NCI-H1048 (cell line): ENCODE measurements at regions not wholly inside any gene's neighbourhood (a gene's known extent, or its start where the extent isn't known, plus 50 kb on each side); places are given as distances from the start of the nearest gene placed in this dataset.
"Not testable (repeated sequence)": the region's sequence is repeated elsewhere in the genome, so short reads cannot be mapped to it uniquely, and the experiment has no call there.

Source experiments
- DNase-seq: peaks from one replicate; lab custom pipeline; 2025; lab: John Stamatoyannopoulos, UW

- no peak for DNase-seq
These were observed 124.7 kb upstream of the GATA6 start for GRCh38 chr18:22044474-22045220.

DNA sequence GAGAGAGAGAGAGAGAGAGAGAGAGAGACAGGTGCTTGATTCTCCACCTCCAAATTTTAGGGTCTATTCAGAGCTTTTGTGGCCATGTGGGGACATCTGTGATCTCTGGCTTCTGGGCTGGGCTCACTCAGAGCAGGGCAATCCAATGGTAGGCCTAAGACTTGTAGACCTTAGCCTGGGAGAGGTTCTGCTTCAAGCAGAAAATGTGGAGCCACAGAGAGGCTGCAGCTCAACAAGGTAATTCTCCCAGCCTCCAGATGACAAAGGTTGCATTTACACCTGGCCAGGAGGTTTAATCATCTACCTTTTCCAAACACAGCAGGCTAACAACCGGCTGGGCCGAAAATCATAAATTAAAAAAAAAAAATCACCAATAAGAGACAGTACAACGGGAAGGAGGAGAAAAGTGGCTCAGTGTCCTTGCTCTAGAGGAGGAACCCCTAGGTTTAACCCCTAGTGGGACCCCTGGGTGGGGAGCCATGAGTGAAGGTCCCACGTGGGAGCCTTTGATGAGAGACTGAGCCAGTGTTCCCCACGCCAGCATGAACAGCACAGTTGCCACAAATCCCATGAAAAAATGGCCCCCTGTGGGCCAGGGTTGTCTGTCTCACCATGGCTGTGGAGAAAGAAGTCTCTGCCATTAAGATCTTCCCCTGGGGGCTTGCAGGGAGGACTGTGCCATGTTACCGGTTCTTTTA lies 124.0 kb upstream of the GATA6 start:
- DNase-seq, result no peak

- DNase-seq, result no peak
These were observed 122.9 kb upstream of the GATA6 start for GRCh38 chr18:22046473-22046872.

GRCh38 chr18:22047485-22047884 lies 121.9 kb upstream of the GATA6 start:
- DNase-seq, result no peak

GRCh38 chr18:22048221-22048620 lies 121.2 kb upstream of the GATA6 start:
- no peak for DNase-seq

DNA sequence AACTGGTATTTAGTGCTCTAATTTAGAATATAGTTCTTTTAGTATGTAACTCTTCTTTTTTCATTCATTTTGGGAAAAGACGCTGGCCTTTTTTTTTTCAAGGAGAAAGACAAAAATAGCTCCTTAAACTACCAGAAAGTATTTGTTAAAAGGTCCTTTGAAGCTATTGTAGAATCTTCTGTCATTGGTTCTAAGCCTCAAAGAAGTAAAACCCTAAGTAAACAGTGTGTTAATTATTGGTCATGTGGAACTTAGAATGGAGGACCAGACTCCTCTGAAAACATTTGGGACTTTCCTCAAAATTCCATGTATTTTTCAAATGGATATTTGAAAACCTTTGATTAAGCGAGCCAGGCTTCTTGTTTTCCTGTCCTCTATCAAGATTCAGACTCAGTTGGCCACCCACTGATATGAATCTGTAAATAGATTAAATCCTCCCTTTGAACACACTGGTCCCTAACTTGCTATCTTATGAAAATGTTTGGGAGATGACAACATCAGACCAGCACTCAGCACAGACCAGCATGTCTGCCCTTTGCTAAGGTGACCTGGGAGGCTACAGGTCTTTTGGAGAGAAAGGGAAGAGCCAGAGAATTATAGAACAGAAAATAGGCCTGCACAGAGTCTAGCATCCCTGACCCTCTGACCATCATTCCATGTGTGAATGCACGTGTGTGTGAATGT lies 120.3 kb upstream of the GATA6 start:
- DNase-seq, result no peak

- DNase-seq, result no peak
These were observed 116.8 kb upstream of the GATA6 start for GRCh38 chr18:22052405-22053105.

- DNase-seq, result no peak
These were observed 113.7 kb upstream of the GATA6 start for GRCh38 chr18:22055466-22056238.

DNA sequence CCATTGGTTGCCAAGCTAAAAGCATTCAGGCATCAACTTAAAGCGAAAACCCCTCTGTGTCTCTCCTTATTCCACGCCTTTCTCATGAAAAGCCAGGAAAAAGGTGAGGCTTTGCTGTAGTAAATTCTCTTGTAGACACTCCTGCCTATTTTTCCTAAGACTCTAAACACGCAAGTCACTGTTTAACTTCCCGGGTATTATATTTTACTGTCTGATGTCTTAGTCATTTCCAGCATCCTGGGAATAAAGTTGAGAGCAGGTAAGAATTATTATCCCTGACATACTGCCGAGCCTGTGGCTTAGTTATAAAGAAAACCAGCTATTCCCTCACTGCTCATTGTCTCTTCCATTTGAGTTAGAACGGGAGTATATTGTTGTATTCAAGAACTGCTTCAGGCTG lies 112.4 kb upstream of the GATA6 start:
- DNase-seq, result no peak

- no peak for DNase-seq
These were observed 111.4 kb upstream of the GATA6 start for GRCh38 chr18:22057908-22058527.

DNA sequence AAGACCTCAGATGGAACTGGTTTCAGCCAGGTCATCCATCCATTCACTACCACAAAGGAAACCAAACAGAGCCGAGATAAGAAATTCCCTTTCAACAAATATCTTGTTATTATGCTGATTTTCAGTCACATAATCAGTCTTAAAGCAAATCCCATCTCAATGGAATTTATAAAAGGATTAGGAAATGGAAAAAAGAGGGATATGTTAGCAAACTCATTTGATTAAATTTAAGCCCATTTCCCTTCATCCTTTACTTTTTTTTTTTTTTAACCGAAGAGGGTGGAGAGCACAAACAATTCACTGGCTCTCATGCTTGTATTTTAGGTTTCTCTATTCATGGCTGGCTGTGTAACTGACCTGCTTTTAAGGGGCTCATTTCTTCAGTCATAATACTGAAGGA lies 109.0 kb upstream of the GATA6 start:
- DNase-seq, result no peak

DNA sequence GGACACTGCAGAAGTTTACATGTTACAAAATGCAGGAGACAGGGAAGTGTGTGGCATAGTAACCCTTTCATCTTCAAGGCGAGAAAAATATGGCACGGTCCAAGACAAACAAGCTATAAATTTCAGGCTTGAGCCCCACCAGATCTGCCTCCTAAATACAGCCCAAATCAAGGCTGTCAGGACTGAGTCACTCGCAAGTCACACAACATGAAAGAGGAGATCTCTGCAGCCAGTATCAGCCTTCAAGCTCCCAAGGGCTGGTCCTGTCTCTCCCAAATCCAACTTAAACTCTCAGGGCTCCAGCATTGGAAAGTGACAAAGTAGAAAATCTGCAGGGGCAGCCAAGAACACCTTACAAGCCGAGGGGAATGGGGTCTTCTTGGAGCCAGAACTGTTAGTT lies 106.3 kb upstream of the GATA6 start:
- no peak for DNase-seq

- no peak for DNase-seq
These were observed 105.7 kb upstream of the GATA6 start for GRCh38 chr18:22063672-22064071.

DNA sequence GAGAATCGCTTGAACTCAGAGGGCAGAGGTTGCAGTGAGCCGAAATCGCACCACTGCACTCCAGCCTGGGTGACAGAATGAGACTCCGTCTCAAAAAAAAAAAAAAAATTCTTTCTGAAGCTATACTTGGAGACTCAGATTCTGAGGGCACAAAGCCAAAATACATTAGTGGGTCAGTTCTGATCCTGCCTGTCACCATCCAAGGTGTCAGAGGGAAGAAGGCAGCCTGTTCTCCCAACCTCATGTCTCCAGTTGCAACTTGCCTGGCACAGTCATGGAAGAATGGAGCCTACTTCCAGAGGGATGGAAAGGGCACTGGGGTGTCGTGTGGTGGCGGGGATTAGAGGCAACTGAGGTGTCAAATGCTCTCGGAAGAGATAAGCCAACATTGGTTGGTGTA lies 104.8 kb upstream of the GATA6 start:
- DNase-seq, result no peak

DNA sequence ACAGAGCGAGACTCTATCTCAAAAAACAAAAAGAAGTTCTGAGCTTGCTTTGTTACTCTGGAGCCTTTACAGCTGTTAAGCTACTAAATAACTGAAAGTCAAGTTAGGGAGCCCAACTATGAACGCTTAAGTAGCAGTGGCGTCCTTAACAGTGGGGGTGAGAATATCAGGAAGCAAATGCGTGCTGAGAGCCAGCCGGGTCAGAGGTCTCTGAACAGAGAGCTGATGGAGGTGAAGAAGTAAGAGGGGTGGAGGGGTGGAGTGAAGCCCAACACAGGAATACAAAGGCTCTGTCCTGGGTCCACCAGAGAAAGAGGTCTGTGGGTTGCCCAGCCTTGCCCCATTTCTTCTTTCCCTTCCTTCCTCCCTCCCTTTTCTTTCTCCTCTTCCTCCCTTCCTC lies 104.1 kb upstream of the GATA6 start:
- DNase-seq, result no peak

GRCh38 chr18:22066083-22066485 lies 103.3 kb upstream of the GATA6 start:
- no peak for DNase-seq

DNA sequence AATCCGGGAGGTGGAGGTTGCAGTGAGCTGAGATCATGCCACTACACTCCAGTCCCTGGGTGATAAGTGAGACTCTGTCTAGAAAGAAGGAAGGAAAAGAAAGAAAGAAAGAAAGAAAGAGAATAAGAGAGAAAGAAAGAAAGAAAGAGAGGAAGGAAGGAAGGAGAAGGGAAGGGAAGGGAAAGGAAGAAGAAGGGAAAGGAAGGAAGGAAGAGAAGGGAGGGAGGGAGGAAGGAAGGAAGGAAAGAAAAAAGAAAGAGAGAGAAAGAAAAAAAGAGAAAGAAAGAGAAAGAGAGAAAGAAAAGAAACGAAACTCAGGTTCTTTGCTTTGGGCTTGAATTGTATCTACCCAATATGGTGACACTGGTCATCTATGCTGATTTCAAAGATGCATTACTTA lies 102.3 kb upstream of the GATA6 start:
- no peak for DNase-seq

GRCh38 chr18:22067682-22068081 lies 101.7 kb upstream of the GATA6 start:
- DNase-seq, result no peak

GRCh38 chr18:22068784-22069183 lies 100.6 kb upstream of the GATA6 start:
- not testable (repeated sequence) for DNase-seq

GRCh38 chr18:22069916-22070315 lies 99.5 kb upstream of the GATA6 start:
- no peak for DNase-seq

- DNase-seq, result no peak
These were observed 96.0 kb upstream of the GATA6 start for GRCh38 chr18:22073411-22073810.
